Neutrophil (primary cell): ENCODE measurements at regions not wholly inside any gene's neighbourhood (a gene's known extent, or its start where the extent isn't known, plus 50 kb on each side); places are given as distances from the start of the nearest gene placed in this dataset.

ENCODE experiments used
- H3K27ac ChIP-seq: fragments of 200-600 bp; sonication (generic); 2 replicates; pipeline ENCODE4 v1.5.1; 2016; ENCODE audit warnings: mild to moderate bottlenecking, moderate library complexity
- H3K27me3 ChIP-seq: fragments of 200-600 bp; sonication (generic); 2 replicates; pipeline ENCODE4 v1.6.0; 2016; ENCODE audit warnings: mild to moderate bottlenecking
- H3K36me3 ChIP-seq: fragments of 200-600 bp; sonication (generic); 2 replicates; pipeline ENCODE4 v1.5.1; 2017
- H3K4me1 ChIP-seq, 2 experiments: fragments of 200-600 bp in 1 of 2; sonication (generic) in 1 of 2; 1 replicate in 1 of 2; 2 replicates in 1 of 2; pipeline versions ENCODE4 v1.5.1 to v1.6.1; 2013 to 2016; ENCODE audit warnings: low read depth in 1 of 2, low read length in 1 of 2, mild to moderate bottlenecking in 1 of 2, moderate library complexity in 1 of 2; ENCODE audit not compliant: control insufficient read depth in 1 of 2, insufficient read depth in 1 of 2
- H3K4me3 ChIP-seq, 2 experiments: fragments of 200-600 bp in 1 of 2; sonication (generic) in 1 of 2; 1 replicate in 1 of 2; 2 replicates in 1 of 2; pipeline ENCODE4 v1.5.1; 2013 to 2016; ENCODE audit warnings: low read depth in 1 of 2, low read length in 1 of 2, mild to moderate bottlenecking in 1 of 2, moderate library complexity in 1 of 2
- H3K9me3 ChIP-seq: fragments of 200-600 bp; sonication (generic); 2 replicates; pipeline ENCODE4 v1.5.1; 2016
- CTCF ChIP-seq: fragments of 200-600 bp; sonication (generic); IDR thresholded peaks from 2 replicates; pipeline ENCODE4 v1.5.1; 2016; ENCODE audit warnings: antibody characterized with exemption

- H3K36me3 ChIP-seq: no peaks in the 10 kb centered on the region
- no peak overlapping the region for H3K27ac ChIP-seq
- no peaks in the 10 kb centered on the region for H3K4me1 ChIP-seq
- no peak overlapping the region for H3K4me3 ChIP-seq
- no peaks in the 10 kb centered on the region for H3K27me3 ChIP-seq
- TF ChIP-seq CTCF: no peak
- no peaks in the 10 kb centered on the region for H3K9me3 ChIP-seq
Observed at GRCh38 chr6:145275019-145275418, 460.3 kb downstream of the EPM2A start.

GRCh38 chr6:145275787-145276186 is 459.5 kb downstream of the EPM2A start:
- Histone ChIP-seq H3K27ac (no peak overlapping the region), H3K9me3 (no peaks in the 10 kb centered on the region), H3K4me3 (no peak overlapping the region), H3K27me3 (no peaks in the 10 kb centered on the region), H3K36me3 (no peaks in the 10 kb centered on the region), H3K4me1 (no peaks in the 10 kb centered on the region)
- no peak for TF ChIP-seq CTCF

- Histone ChIP-seq H3K4me1 (no peaks in the 10 kb centered on the region), H3K4me3 (no peak overlapping the region), H3K27me3 (no peaks in the 10 kb centered on the region), H3K27ac (no peak overlapping the region), H3K9me3 (no peaks in the 10 kb centered on the region), H3K36me3 (no peaks in the 10 kb centered on the region)
- TF ChIP-seq CTCF: no peak
Observed at GRCh38 chr6:145276756-145277155, 458.6 kb downstream of the EPM2A start.

GRCh38 chr6:145277358-145278086 is 457.8 kb downstream of the EPM2A start:
- no peaks in the 10 kb centered on the region for H3K36me3 ChIP-seq
- H3K27ac ChIP-seq: no peak overlapping the region
- no peaks in the 10 kb centered on the region for H3K4me1 ChIP-seq
- H3K4me3 ChIP-seq: no peak overlapping the region
- no peaks in the 10 kb centered on the region for H3K9me3 ChIP-seq
- TF ChIP-seq CTCF: no peak
- no peaks in the 10 kb centered on the region for H3K27me3 ChIP-seq

GRCh38 chr6:145278163-145278807 is 457.0 kb downstream of the EPM2A start:
- no peaks in the 10 kb centered on the region for H3K9me3 ChIP-seq
- H3K27me3 ChIP-seq: no peaks in the 10 kb centered on the region
- H3K4me1 ChIP-seq: no peaks in the 10 kb centered on the region
- H3K36me3 ChIP-seq: no peaks in the 10 kb centered on the region
- no peak overlapping the region for H3K27ac ChIP-seq
- H3K4me3 ChIP-seq: no peak overlapping the region
- TF ChIP-seq CTCF: no peak
